ENCODE measurements at regions not wholly inside any gene's neighbourhood (a gene's known extent, or its start where the extent isn't known, plus 50 kb on each side); places are given as distances from the start of the nearest gene placed in this dataset.

GRCh38 chr5:28779161-28779754 lies 1740.9 kb upstream of the CDH9 start:
- TF ChIP-seq POLR2A (IDR thresholded peaks at IDR 0.05) (no peak), CTCF (IDR thresholded peaks at IDR 0.05) (peak in 1 of 7 experiments; percentile 6)

All from body of pancreas (tissue), 4 donors.